ENCODE measurements at regions not wholly inside any gene's neighbourhood (a gene's known extent, or its start where the extent isn't known, plus 50 kb on each side); places are given as distances from the start of the nearest gene placed in this dataset.

DNA sequence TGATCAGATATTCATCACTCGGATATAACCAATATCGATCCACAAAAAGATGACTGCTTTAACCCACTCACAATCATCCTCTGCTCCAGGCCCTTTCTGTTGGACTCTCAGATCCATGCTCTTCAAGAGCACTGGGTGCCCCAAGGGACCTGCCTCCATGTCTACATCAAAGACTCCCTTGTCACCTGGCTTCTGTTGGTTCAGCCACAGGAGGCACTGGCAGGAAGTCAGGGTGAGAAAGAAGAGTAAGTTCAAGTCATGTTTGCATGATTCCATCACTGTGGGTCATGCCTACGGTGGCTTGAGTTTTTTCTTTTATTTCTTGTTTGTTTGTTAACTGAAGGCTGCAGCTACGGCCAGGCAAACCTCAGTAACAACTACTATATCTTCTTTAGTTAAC lies 243.3 kb downstream of the ADGRG6 start:
- no peaks in the 10 kb centered on the region for H3K27me3 ChIP-seq (ENCODE audit: low read depth)
- H3K36me3 ChIP-seq: no peaks in the 10 kb centered on the region
- H3K27ac ChIP-seq: no peak overlapping the region
- TF ChIP-seq, protein P1, sequence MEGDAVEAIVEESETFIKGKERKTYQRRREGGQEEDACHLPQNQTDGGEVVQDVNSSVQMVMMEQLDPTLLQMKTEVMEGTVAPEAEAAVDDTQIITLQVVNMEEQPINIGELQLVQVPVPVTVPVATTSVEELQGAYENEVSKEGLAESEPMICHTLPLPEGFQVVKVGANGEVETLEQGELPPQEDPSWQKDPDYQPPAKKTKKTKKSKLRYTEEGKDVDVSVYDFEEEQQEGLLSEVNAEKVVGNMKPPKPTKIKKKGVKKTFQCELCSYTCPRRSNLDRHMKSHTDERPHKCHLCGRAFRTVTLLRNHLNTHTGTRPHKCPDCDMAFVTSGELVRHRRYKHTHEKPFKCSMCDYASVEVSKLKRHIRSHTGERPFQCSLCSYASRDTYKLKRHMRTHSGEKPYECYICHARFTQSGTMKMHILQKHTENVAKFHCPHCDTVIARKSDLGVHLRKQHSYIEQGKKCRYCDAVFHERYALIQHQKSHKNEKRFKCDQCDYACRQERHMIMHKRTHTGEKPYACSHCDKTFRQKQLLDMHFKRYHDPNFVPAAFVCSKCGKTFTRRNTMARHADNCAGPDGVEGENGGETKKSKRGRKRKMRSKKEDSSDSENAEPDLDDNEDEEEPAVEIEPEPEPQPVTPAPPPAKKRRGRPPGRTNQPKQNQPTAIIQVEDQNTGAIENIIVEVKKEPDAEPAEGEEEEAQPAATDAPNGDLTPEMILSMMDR (IDR thresholded peaks at IDR 0.05): no peak
- H3K4me3 ChIP-seq: no peak overlapping the region
- intact Hi-C loops (cut with DNase I): no loop called here
- no peak for ATAC-seq
- DNase-seq: no peak
- no peaks in the 10 kb centered on the region for H3K9me3 ChIP-seq
- no peaks in the 10 kb centered on the region for H3K4me1 ChIP-seq

DNA sequence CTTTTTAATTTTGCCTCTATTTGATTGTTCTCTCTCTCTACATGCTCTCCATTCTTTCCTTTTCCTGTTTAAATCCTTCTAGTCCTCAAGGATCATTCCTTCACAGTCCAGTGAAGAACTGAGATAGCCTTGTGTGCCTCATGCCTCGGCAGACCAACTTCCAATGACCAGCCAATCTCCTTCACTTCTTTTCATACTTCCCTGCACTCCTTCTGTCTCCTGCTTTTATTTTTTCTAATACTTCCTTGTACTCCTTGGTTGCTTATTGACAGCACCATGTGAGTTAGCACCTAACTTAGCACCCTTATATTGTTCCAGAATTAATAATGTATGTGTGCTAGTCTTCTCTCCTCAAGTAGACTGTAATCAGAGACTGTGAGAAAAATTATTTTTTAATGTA lies 246.8 kb downstream of the ADGRG6 start:
- H3K4me3 ChIP-seq: no peak overlapping the region
- ATAC-seq: no peak
- no peak for DNase-seq
- H3K36me3 ChIP-seq: no peaks in the 10 kb centered on the region
- no peaks in the 10 kb centered on the region for H3K9me3 ChIP-seq
- TF ChIP-seq, protein P1 (IDR thresholded peaks at IDR 0.05): no peak
- H3K27ac ChIP-seq: no peak overlapping the region
- H3K27me3 ChIP-seq (ENCODE audit: low read depth): no peaks in the 10 kb centered on the region
- intact Hi-C loops (cut with DNase I): no loop called here
- no peaks in the 10 kb centered on the region for H3K4me1 ChIP-seq

- no peak for ATAC-seq
- H3K4me3 ChIP-seq: no peak overlapping the region
- H3K4me1 ChIP-seq: no peaks in the 10 kb centered on the region
- H3K36me3 ChIP-seq: no peaks in the 10 kb centered on the region
- no peaks in the 10 kb centered on the region for H3K27me3 ChIP-seq (ENCODE audit: low read depth)
- intact Hi-C loops (cut with DNase I): no loop called here
- H3K9me3 ChIP-seq: no peaks in the 10 kb centered on the region
- no peak for DNase-seq
- TF ChIP-seq, protein P1 (IDR thresholded peaks at IDR 0.05): no peak
- H3K27ac ChIP-seq: no peak overlapping the region
Observed at GRCh38 chr6:142550310-142551063, 248.7 kb downstream of the ADGRG6 start.

GRCh38 chr6:142551274-142551811 lies 249.5 kb downstream of the ADGRG6 start:
- Histone ChIP-seq H3K4me3 (no peak overlapping the region), H3K27me3 (ENCODE audit: low read depth) (no peaks in the 10 kb centered on the region), H3K27ac (no peak overlapping the region), H3K4me1 (no peaks in the 10 kb centered on the region), H3K36me3 (no peaks in the 10 kb centered on the region), H3K9me3 (no peaks in the 10 kb centered on the region)
- DNase-seq: no peak
- TF ChIP-seq, protein P1 (IDR thresholded peaks at IDR 0.05): no peak
- ATAC-seq: peak in 1 of 2 donors; percentile 46
- intact Hi-C loops (cut with DNase I): no loop called here

GRCh38 chr6:142558786-142559185 lies 257.0 kb downstream of the ADGRG6 start:
- H3K27me3 ChIP-seq (ENCODE audit: low read depth): no peaks in the 10 kb centered on the region
- H3K9me3 ChIP-seq: no peaks in the 10 kb centered on the region
- H3K27ac ChIP-seq: no peak overlapping the region
- no peaks in the 10 kb centered on the region for H3K4me1 ChIP-seq
- H3K36me3 ChIP-seq: no peaks in the 10 kb centered on the region
- DNase-seq (no peak), ATAC-seq (no peak)
- intact Hi-C loops (cut with DNase I): no loop called here
- TF ChIP-seq, protein P1 (IDR thresholded peaks at IDR 0.05): no peak
- H3K4me3 ChIP-seq: no peak overlapping the region

Data from lower lobe of right lung (tissue), 2 donors.